Brain microvascular endothelial cell (primary cell): ENCODE measurements at regions not wholly inside any gene's neighbourhood (a gene's known extent, or its start where the extent isn't known, plus 50 kb on each side); places are given as distances from the start of the nearest gene placed in this dataset.

ENCODE experiments used
- DNase-seq: peaks from one replicate; pipeline ENCODE4 v3.0.0-alpha.2; 2020
- H3K27ac ChIP-seq: fragments of 250-450 bp; sonication (Bioruptor Pico); 2 replicates; pipeline ENCODE4 v1.5.1; 2020; ENCODE audit warnings: mild to moderate bottlenecking, moderate library complexity
- H3K27me3 ChIP-seq: fragments of 250-450 bp; sonication (Bioruptor Pico); replicated peaks from 2 replicates; pipeline ENCODE4 v1.5.1; 2020; ENCODE audit warnings: mild to moderate bottlenecking
- H3K36me3 ChIP-seq: fragments of 250-450 bp; sonication (Bioruptor Pico); replicated peaks from 2 replicates; pipeline ENCODE4 v1.5.1; 2020; ENCODE audit warnings: mild to moderate bottlenecking
- H3K4me3 ChIP-seq: 2 replicates; pipeline ENCODE4 v1.5.1; 2011; ENCODE audit warnings: low read depth, mild to moderate bottlenecking, control low read depth, low read length, moderate library complexity
- CTCF ChIP-seq: IDR thresholded peaks from 2 replicates; pipeline ENCODE4 v1.5.1; 2011; ENCODE audit warnings: low read depth, mild to moderate bottlenecking, moderate library complexity, low read length, control low read depth, inconsistent platforms; ENCODE audit errors: missing control alignments
- in situ Hi-C: cut with HindIII; loops from 2 replicates; pipeline ENCODE4 v1.10.0; 2017; ENCODE audit warnings: low sequenced_read_pairs, low pct_ligation_motif_present

- Histone ChIP-seq H3K4me3 (no peak overlapping the region), H3K27me3 (no peaks in the 10 kb centered on the region), H3K27ac (no peak overlapping the region), H3K36me3 (no peaks in the 10 kb centered on the region)
- in situ Hi-C loops, result no loop called here
- DNase-seq, result no peak
- no peak for TF ChIP-seq CTCF
Measured at GRCh38 chr3:78519281-78519680, 1248.5 kb downstream of the ROBO1 start.

- Histone ChIP-seq H3K36me3 (no peaks in the 10 kb centered on the region), H3K27me3 (no peaks in the 10 kb centered on the region), H3K27ac (no peak overlapping the region), H3K4me3 (no peak overlapping the region)
- TF ChIP-seq CTCF, result no peak
- in situ Hi-C loops, result no loop called here
- DNase-seq, result no peak
Measured at GRCh38 chr3:78529601-78530000, 1238.2 kb downstream of the ROBO1 start.

GRCh38 chr3:78540485-78540884 is 1227.3 kb downstream of the ROBO1 start:
- DNase-seq, result no peak
- Histone ChIP-seq H3K27me3 (no peaks in the 10 kb centered on the region), H3K4me3 (no peak overlapping the region), H3K27ac (no peak overlapping the region), H3K36me3 (no peaks in the 10 kb centered on the region)
- no peak for TF ChIP-seq CTCF
- in situ Hi-C loops, result no loop called here

- in situ Hi-C loops, result no loop called here
- no peaks in the 10 kb centered on the region for H3K27me3 ChIP-seq
- H3K4me3 ChIP-seq, result no peak overlapping the region
- H3K27ac ChIP-seq, result no peak overlapping the region
- H3K36me3 ChIP-seq, result no peaks in the 10 kb centered on the region
- no peak for TF ChIP-seq CTCF
- DNase-seq, result no peak
Measured at GRCh38 chr3:78545827-78546226, 1222.0 kb downstream of the ROBO1 start.
